ENCODE measurements at regions not wholly inside any gene's neighbourhood (a gene's known extent, or its start where the extent isn't known, plus 50 kb on each side); places are given as distances from the start of the nearest gene placed in this dataset.

GRCh38 chr18:61706276-61706915 lies 186.4 kb downstream of the RNF152 start:
- TF ChIP-seq, protein P1, sequence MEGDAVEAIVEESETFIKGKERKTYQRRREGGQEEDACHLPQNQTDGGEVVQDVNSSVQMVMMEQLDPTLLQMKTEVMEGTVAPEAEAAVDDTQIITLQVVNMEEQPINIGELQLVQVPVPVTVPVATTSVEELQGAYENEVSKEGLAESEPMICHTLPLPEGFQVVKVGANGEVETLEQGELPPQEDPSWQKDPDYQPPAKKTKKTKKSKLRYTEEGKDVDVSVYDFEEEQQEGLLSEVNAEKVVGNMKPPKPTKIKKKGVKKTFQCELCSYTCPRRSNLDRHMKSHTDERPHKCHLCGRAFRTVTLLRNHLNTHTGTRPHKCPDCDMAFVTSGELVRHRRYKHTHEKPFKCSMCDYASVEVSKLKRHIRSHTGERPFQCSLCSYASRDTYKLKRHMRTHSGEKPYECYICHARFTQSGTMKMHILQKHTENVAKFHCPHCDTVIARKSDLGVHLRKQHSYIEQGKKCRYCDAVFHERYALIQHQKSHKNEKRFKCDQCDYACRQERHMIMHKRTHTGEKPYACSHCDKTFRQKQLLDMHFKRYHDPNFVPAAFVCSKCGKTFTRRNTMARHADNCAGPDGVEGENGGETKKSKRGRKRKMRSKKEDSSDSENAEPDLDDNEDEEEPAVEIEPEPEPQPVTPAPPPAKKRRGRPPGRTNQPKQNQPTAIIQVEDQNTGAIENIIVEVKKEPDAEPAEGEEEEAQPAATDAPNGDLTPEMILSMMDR (IDR thresholded peaks at IDR 0.05; ENCODE audit: control extremely low read depth, extremely low read depth, low read depth, missing control alignments) = no peak
- ChIA-PET CTCF (no interaction called here), POLR2A (no interaction called here)
- DNase-seq (ENCODE audit: extremely low spot score) = no peak

GRCh38 chr18:61703508-61703907 lies 189.3 kb downstream of the RNF152 start:
- DNase-seq (ENCODE audit: extremely low spot score) = no peak
- TF ChIP-seq, protein P1 (IDR thresholded peaks at IDR 0.05; ENCODE audit: control extremely low read depth, extremely low read depth, low read depth, missing control alignments) = no peak
- POLR2A ChIA-PET = no interaction called here
- CTCF ChIA-PET = no interaction called here

- CTCF ChIA-PET = no interaction called here
- TF ChIP-seq, protein P1 (IDR thresholded peaks at IDR 0.05; ENCODE audit: control extremely low read depth, extremely low read depth, low read depth, missing control alignments) = no peak
- DNase-seq (ENCODE audit: extremely low spot score) = no peak
- POLR2A ChIA-PET = no interaction called here
Measured at GRCh38 chr18:61702007-61702406, 190.8 kb downstream of the RNF152 start.

DNA sequence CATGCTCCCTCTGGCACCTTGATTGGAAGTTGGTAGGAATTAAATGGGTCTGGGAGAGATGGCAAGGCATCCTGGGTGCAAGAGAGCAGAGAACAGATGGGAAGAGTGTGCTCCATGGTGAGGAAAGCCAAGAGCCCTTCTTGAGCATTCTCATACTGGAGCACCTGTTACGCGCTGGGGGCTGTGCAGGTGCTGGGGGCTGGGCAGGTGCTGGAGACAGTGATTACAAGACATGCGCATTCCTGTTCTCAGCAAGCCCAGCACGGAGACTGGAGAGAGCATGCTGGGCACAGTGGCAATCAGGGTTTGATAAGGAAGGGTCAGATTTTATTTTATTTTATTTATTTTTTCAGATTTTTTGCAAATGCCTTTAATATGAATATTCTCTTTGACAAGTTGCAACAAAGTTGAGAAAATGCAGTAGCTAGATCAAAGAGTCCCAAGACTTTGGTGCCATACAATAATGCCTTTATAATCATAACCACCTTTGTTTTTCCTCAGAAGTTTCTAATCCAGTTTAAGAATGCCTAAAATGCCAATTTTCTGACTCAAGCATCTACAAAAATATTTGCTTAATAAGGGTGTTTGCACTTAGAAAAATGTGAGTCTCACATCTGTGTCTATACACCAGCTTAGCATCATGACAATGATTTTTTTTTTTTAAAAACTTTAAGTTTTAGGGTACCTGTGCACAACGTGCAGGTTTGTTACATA lies 193.3 kb downstream of the RNF152 start:
- POLR2A ChIA-PET = no interaction called here
- CTCF ChIA-PET = no interaction called here
- TF ChIP-seq, protein P1 (IDR thresholded peaks at IDR 0.05; ENCODE audit: control extremely low read depth, extremely low read depth, low read depth, missing control alignments) = no peak
- no peak for DNase-seq (ENCODE audit: extremely low spot score)

- TF ChIP-seq, protein P1 (IDR thresholded peaks at IDR 0.05; ENCODE audit: control extremely low read depth, extremely low read depth, low read depth, missing control alignments) = no peak
- CTCF ChIA-PET = interaction anchor here (0.9 to 1.5 kb wide), 2 partner anchors 14 to 16 kb away, joined by 3 read pairs; no protein-coding TSS in a partner anchor
- POLR2A ChIA-PET = no interaction called here
- DNase-seq (ENCODE audit: extremely low spot score) = no peak
Measured at GRCh38 chr18:61697306-61697909, 195.4 kb downstream of the RNF152 start.

DNA sequence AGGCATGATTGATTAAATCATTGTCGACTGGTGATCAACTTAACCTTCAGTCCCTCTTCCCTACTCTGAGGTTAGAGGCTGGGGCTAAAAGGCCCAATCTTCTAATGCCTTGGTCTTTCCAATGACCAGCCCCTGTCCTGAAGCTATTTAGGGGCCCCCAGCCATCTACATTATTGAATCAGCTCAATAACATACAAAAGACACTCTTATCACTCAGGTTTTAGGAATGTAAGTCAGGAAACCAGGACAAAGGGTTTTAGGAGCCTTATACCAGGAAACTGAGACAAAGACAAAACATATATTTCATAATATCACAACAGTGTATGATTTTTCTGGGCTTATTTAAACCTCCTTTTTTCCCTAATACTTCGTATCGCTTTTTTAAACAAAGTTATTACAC lies 198.6 kb downstream of the RNF152 start:
- POLR2A ChIA-PET = no interaction called here
- TF ChIP-seq, protein P1 (IDR thresholded peaks at IDR 0.05; ENCODE audit: control extremely low read depth, extremely low read depth, low read depth, missing control alignments) = no peak
- CTCF ChIA-PET = no interaction called here
- no peak for DNase-seq (ENCODE audit: extremely low spot score)

Data from GM10248 (cell line).